HL-60 (cell line): ENCODE measurements at regions not wholly inside any gene's neighbourhood (a gene's known extent, or its start where the extent isn't known, plus 50 kb on each side); places are given as distances from the start of the nearest gene placed in this dataset.

ENCODE experiments used
- DNase-seq, 2 experiments: peaks; one replicate each; pipeline ENCODE4 v3.0.0-alpha.2; 2010 to 2020; ENCODE audit warnings: low read depth in 1 of 2, low spot score in 1 of 2
- H3K27ac ChIP-seq: fragments of 250-450 bp; sonication (Bioruptor Pico); replicated peaks from 2 replicates; pipeline ENCODE4 v1.5.1; 2020; ENCODE audit warnings: mild to moderate bottlenecking, moderate library complexity
- H3K27me3 ChIP-seq: fragments of 250-450 bp; sonication (Bioruptor Pico); 2 replicates; pipeline ENCODE4 v1.5.1; 2021; ENCODE audit warnings: mild to moderate bottlenecking, moderate library complexity; ENCODE audit not compliant: insufficient read depth, poor library complexity, severe bottlenecking
- H3K4me3 ChIP-seq: replicated peaks from 2 replicates; pipeline ENCODE4 v1.5.1; 2011; ENCODE audit warnings: mild to moderate bottlenecking, control low read depth, low read length; ENCODE audit not compliant: insufficient read depth
- GABPA ChIP-seq: IDR thresholded peaks from 2 replicates; pipeline ENCODE4 v1.6.1; 2012; ENCODE audit warnings: low read depth
- POLR2AphosphoS5 ChIP-seq: IDR thresholded peaks from 2 replicates; pipeline ENCODE4 v1.6.1; 2012; ENCODE audit warnings: low read depth
- REST ChIP-seq: IDR thresholded peaks from 2 replicates; pipeline ENCODE4 v1.6.1; 2012; ENCODE audit warnings: low read depth; ENCODE audit not compliant: insufficient replicate concordance
- SPI1 ChIP-seq: IDR thresholded peaks from 2 replicates; pipeline ENCODE4 v1.6.1; 2012; ENCODE audit warnings: low read depth, mild to moderate bottlenecking, borderline replicate concordance
- TF ChIP-seq, protein P1 (sequence below): IDR thresholded peaks from one replicate; pipeline ENCODE4 v1.5.1; 2011; ENCODE audit warnings: low read length, control low read depth, inconsistent platforms; ENCODE audit not compliant: insufficient read depth

GRCh38 chr6:164359036-164359435, 944.5 kb downstream of the QKI start:
- no peak overlapping the region for H3K27ac ChIP-seq
- H3K4me3 ChIP-seq, result no peak overlapping the region
- H3K27me3 ChIP-seq, result no peaks in the 10 kb centered on the region
- no peak for DNase-seq
- TF ChIP-seq SPI1, result no peak
- no peak for TF ChIP-seq POLR2AphosphoS5
- no peak for TF ChIP-seq REST
- TF ChIP-seq, protein P1, sequence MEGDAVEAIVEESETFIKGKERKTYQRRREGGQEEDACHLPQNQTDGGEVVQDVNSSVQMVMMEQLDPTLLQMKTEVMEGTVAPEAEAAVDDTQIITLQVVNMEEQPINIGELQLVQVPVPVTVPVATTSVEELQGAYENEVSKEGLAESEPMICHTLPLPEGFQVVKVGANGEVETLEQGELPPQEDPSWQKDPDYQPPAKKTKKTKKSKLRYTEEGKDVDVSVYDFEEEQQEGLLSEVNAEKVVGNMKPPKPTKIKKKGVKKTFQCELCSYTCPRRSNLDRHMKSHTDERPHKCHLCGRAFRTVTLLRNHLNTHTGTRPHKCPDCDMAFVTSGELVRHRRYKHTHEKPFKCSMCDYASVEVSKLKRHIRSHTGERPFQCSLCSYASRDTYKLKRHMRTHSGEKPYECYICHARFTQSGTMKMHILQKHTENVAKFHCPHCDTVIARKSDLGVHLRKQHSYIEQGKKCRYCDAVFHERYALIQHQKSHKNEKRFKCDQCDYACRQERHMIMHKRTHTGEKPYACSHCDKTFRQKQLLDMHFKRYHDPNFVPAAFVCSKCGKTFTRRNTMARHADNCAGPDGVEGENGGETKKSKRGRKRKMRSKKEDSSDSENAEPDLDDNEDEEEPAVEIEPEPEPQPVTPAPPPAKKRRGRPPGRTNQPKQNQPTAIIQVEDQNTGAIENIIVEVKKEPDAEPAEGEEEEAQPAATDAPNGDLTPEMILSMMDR, result no peak
- no peak for TF ChIP-seq GABPA

- no peak overlapping the region for H3K4me3 ChIP-seq
- no peak overlapping the region for H3K27ac ChIP-seq
- DNase-seq, result no peak
- H3K27me3 ChIP-seq, result no peaks in the 10 kb centered on the region
- TF ChIP-seq REST (no peak), GABPA (no peak)
Observed at GRCh38 chr6:164356814-164357213, 942.3 kb downstream of the QKI start.

- Histone ChIP-seq H3K27ac (no peak overlapping the region), H3K4me3 (no peak overlapping the region), H3K27me3 (no peaks in the 10 kb centered on the region)
- DNase-seq, result no peak
- TF ChIP-seq, protein P1, result no peak
- TF ChIP-seq SPI1 (no peak), GABPA (no peak), POLR2AphosphoS5 (no peak), REST (no peak)
Observed at GRCh38 chr6:164347455-164347854, 932.9 kb downstream of the QKI start.

- no peak overlapping the region for H3K4me3 ChIP-seq
- no peaks in the 10 kb centered on the region for H3K27me3 ChIP-seq
- DNase-seq, result no peak
- no peak overlapping the region for H3K27ac ChIP-seq
- TF ChIP-seq REST (no peak), GABPA (no peak), SPI1 (no peak), POLR2AphosphoS5 (no peak)
- TF ChIP-seq, protein P1, result no peak
Observed at GRCh38 chr6:164346631-164347030, 932.1 kb downstream of the QKI start.
